ENCODE measurements at regions not wholly inside any gene's neighbourhood (a gene's known extent, or its start where the extent isn't known, plus 50 kb on each side); places are given as distances from the start of the nearest gene placed in this dataset.

DNA sequence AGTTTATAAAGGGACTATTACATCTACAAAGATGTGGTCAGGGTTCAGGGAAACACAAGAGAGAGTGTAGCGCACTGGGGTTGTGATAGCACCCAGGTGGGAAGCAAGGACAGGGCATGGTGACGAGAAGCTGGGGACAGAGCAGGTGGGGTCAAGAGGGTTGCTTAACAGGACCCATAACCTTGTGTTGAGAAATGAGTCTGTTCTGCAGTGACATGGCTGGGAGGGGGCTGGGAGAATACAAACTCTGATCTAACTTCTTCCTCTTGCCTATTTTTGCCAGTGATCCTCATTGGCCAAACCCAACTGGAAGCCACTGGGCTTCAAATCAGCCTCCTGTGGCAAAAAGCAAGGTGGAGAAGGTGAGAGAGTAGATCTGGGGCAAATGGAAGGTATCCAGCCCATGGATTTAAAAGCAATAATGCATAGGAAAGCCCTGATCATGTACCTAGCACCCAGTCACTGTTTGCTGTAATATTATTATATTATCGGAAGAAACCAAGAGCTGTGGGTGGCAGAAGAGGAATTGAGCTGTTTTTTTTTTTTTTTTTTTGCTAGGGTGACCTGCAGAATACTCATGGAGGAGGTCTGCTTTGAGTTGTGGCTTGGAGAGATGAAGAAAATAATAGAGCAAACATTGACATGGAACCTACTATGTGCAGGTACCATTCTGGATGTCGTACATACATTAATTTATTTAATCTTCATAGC lies 76.9 kb upstream of the ZFHX3 start:
- TF ChIP-seq, protein P1, sequence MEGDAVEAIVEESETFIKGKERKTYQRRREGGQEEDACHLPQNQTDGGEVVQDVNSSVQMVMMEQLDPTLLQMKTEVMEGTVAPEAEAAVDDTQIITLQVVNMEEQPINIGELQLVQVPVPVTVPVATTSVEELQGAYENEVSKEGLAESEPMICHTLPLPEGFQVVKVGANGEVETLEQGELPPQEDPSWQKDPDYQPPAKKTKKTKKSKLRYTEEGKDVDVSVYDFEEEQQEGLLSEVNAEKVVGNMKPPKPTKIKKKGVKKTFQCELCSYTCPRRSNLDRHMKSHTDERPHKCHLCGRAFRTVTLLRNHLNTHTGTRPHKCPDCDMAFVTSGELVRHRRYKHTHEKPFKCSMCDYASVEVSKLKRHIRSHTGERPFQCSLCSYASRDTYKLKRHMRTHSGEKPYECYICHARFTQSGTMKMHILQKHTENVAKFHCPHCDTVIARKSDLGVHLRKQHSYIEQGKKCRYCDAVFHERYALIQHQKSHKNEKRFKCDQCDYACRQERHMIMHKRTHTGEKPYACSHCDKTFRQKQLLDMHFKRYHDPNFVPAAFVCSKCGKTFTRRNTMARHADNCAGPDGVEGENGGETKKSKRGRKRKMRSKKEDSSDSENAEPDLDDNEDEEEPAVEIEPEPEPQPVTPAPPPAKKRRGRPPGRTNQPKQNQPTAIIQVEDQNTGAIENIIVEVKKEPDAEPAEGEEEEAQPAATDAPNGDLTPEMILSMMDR (IDR thresholded peaks at IDR 0.05; ENCODE audit: extremely low read depth, insufficient read depth, missing control alignments) = no peak
- no peak for DNase-seq (ENCODE audit: low spot score)
- in situ Hi-C loops (cut with MboI; ENCODE audit: low pct_unique_long_range_greater_than_20kb, low sequenced_read_pairs, unreplicated experiment) = no loop called here

GRCh38 chr16:73124097-73124652 lies 76.2 kb upstream of the ZFHX3 start:
- TF ChIP-seq, protein P1 (IDR thresholded peaks at IDR 0.05; ENCODE audit: extremely low read depth, insufficient read depth, missing control alignments) = no peak
- DNase-seq (ENCODE audit: low spot score) = no peak
- in situ Hi-C loops (cut with MboI; ENCODE audit: low pct_unique_long_range_greater_than_20kb, low sequenced_read_pairs, unreplicated experiment) = no loop called here

DNA sequence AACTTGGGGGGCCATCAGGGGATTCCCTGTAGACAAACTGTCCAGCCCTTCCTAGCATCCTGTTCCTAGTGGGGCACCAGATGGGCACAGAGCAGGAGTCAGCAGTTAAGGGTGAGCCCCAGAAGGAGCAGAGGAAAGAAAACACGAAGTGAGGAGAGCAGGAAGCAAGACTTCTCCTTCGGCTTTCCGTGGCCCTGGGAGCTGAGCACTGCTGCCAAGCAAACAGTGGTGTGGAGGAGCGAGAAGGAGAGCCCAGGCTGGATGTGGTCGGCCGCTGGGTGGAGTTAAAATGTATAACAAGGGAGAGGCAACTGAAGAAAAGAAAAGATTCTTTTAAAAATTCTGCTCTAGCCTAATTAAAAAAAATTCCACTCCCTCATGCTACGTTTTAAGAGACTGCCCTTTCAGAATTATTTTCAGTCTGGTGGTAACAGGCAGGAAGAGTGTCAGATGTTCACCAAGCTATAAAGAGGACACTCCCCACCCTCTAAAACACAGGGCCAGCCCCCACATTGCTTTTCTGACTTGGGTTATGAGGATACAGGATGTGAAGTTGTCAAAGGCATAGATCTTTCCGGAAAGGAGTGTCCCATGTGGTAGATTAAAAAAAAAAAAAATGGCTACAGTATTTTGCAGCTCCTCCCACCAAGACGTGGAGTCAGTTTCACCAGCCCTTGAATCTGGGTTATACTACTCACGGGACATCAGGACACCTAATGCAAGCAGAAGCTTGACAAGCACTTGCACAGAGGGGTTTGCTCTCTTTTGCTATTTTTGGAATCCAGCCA lies 74.9 kb upstream of the ZFHX3 start:
- in situ Hi-C loops (cut with MboI; ENCODE audit: low pct_unique_long_range_greater_than_20kb, low sequenced_read_pairs, unreplicated experiment) = no loop called here
- TF ChIP-seq, protein P1 (IDR thresholded peaks at IDR 0.05; ENCODE audit: extremely low read depth, insufficient read depth, missing control alignments) = no peak
- DNase-seq (ENCODE audit: low spot score) = no peak

DNA sequence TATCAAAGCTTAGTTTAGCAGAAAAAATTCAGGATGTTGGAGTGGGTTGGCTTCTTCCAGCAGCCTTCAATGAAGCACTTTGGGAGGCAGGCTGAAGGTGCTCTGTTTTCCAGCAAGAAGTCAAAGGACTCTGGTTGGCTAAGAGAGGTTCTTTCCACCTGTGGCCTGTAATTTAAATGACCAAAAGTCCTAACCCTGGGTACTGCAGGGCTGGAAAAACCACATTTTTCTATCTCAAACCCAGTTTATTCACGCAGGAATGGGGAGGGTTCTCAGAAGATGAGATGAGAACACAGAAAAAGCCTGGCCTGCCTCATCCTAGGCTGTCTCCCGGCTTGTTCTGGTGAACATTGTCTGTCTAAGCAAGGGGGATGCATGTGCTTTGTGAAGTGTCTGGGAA lies 68.6 kb upstream of the ZFHX3 start:
- in situ Hi-C loops (cut with MboI; ENCODE audit: low pct_unique_long_range_greater_than_20kb, low sequenced_read_pairs, unreplicated experiment) = no loop called here
- DNase-seq (ENCODE audit: low spot score) = no peak
- TF ChIP-seq, protein P1 (IDR thresholded peaks at IDR 0.05; ENCODE audit: extremely low read depth, insufficient read depth, missing control alignments) = no peak

- no peak for DNase-seq (ENCODE audit: low spot score)
- TF ChIP-seq, protein P1 (IDR thresholded peaks at IDR 0.05; ENCODE audit: extremely low read depth, insufficient read depth, missing control alignments) = no peak
- in situ Hi-C loops (cut with MboI; ENCODE audit: low pct_unique_long_range_greater_than_20kb, low sequenced_read_pairs, unreplicated experiment) = no loop called here
Measured at GRCh38 chr16:73113336-73113735, 65.4 kb upstream of the ZFHX3 start.

DNA sequence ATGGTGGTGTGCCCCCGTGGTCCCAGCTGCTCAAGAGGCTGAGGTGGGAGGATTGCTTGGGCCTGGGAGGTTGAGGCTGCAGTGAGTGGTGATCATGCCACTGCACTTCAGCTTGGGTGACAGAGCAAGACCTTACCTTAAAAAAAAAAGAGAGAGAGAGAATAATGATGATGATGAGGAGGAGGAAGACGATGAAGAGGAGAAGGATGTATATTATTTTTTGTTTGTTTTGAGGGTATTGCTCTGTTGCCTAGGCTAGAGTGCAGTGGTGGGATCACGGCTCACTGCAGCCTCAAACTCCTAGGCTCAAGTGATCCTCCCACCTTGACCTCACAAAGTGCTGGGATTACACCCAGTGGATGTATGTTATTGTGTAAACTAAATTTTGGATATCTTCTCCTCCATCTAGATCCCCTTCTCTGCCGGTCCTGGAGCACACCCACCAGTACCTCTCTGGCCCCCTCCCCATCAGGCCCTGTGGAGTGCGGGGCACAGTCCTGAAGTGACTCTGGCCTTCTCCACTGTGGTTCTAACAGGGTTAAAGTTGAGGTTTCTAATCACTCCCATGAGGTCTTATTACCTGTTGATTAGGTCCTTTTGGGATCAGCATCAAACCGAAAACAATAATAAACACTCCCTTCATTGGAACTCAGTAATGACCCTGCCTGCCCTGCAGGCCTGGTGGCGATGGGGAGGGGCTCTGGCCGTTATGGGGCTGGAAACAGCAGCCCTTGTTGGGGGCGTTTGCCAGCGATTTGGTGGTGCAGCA lies 60.5 kb upstream of the ZFHX3 start:
- in situ Hi-C loops (cut with MboI; ENCODE audit: low pct_unique_long_range_greater_than_20kb, low sequenced_read_pairs, unreplicated experiment) = no loop called here

More for the DNA sequence above, 60.5 kb upstream of the ZFHX3 start:
- no peak for DNase-seq (ENCODE audit: low spot score)
- TF ChIP-seq, protein P1 (IDR thresholded peaks at IDR 0.05; ENCODE audit: extremely low read depth, insufficient read depth, missing control alignments) = no peak

Measured in GM13977 (cell line).